NCI-H69 (cell line): ENCODE measurements at regions not wholly inside any gene's neighbourhood (a gene's known extent, or its start where the extent isn't known, plus 50 kb on each side); places are given as distances from the start of the nearest gene placed in this dataset.

Experiments used
- DNase-seq: peaks from one replicate; lab custom pipeline; 2025; lab: John Stamatoyannopoulos, UW

GRCh38 chr18:60775978-60776377, 403.4 kb upstream of the MC4R start:
- no peak for DNase-seq

- DNase-seq: no peak
These were observed 411.6 kb upstream of the MC4R start for GRCh38 chr18:60784161-60784560.

GRCh38 chr18:60794802-60795201, 422.2 kb upstream of the MC4R start:
- DNase-seq: no peak

GRCh38 chr18:60804415-60804814, 431.8 kb upstream of the MC4R start:
- DNase-seq: no peak

GRCh38 chr18:60809937-60810336, 437.4 kb upstream of the MC4R start:
- peak; percentile 97 for DNase-seq

GRCh38 chr18:60812921-60813320, 440.3 kb upstream of the MC4R start:
- DNase-seq: no peak

- DNase-seq: peak; percentile 40
These were observed 453.8 kb upstream of the MC4R start for GRCh38 chr18:60826346-60826745.

GRCh38 chr18:60831971-60832370, 459.4 kb upstream of the MC4R start:
- DNase-seq: no peak

- DNase-seq: no peak
These were observed 466.1 kb upstream of the MC4R start for GRCh38 chr18:60838677-60839076.

GRCh38 chr18:60846396-60846795, 473.8 kb upstream of the MC4R start:
- peak; percentile 68 for DNase-seq

- DNase-seq: no peak
These were observed 474.9 kb upstream of the MC4R start for GRCh38 chr18:60847517-60847916.

GRCh38 chr18:60861575-60861974, 471.7 kb upstream of the CDH20 start:
- no peak for DNase-seq

GRCh38 chr18:60862988-60863387, 470.2 kb upstream of the CDH20 start:
- no peak for DNase-seq

GRCh38 chr18:60865801-60866200, 467.4 kb upstream of the CDH20 start:
- DNase-seq: peak; percentile 26

- DNase-seq: peak; percentile 37
These were observed 462.7 kb upstream of the CDH20 start for GRCh38 chr18:60870261-60871153.

GRCh38 chr18:60872434-60872833, 460.8 kb upstream of the CDH20 start:
- no peak for DNase-seq

GRCh38 chr18:60873708-60874107, 459.5 kb upstream of the CDH20 start:
- peak; percentile 35 for DNase-seq

- DNase-seq: peak; percentile 65
These were observed 457.2 kb upstream of the CDH20 start for GRCh38 chr18:60875957-60876507.

GRCh38 chr18:60880184-60880583, 453.0 kb upstream of the CDH20 start:
- no peak for DNase-seq

GRCh38 chr18:60883587-60883986, 449.6 kb upstream of the CDH20 start:
- DNase-seq: no peak

GRCh38 chr18:60888071-60888624, 445.1 kb upstream of the CDH20 start:
- no peak for DNase-seq

GRCh38 chr18:60889442-60889841, 443.8 kb upstream of the CDH20 start:
- DNase-seq: no peak

GRCh38 chr18:60891936-60892335, 441.3 kb upstream of the CDH20 start:
- no peak for DNase-seq
